ENCODE measurements at regions not wholly inside any gene's neighbourhood (a gene's known extent, or its start where the extent isn't known, plus 50 kb on each side); places are given as distances from the start of the nearest gene placed in this dataset.

GRCh38 chr2:6073191-6074088, 381.3 kb downstream of the SOX11 start:
- TF ChIP-seq CTCF (conservative IDR thresholded peaks at IDR 0.05) = no peak
- no peak for TF ChIP-seq ZFX (IDR thresholded peaks at IDR 0.05)
